Hepatocyte (in vitro differentiated cells): ENCODE measurements at regions not wholly inside any gene's neighbourhood (a gene's known extent, or its start where the extent isn't known, plus 50 kb on each side); places are given as distances from the start of the nearest gene placed in this dataset.

Source experiments
- DNase-seq: peaks from one replicate; pipeline ENCODE4 v3.0.0-alpha.2; 2016; ENCODE audit warnings: low spot score
- H2AFZ ChIP-seq: fragments of 200-600 bp; sonication (generic); 2 replicates; pipeline ENCODE4 v1.6.0; 2016; ENCODE audit warnings: antibody characterized with exemption, mild to moderate bottlenecking
- H3K27ac ChIP-seq: fragments of 200-600 bp; sonication (generic); 2 replicates; pipeline ENCODE4 v1.5.1; 2016; ENCODE audit warnings: mild to moderate bottlenecking
- H3K27me3 ChIP-seq: fragments of 200-600 bp; sonication (generic); 2 replicates; pipeline ENCODE4 v1.6.1; 2016
- H3K36me3 ChIP-seq: fragments of 200-600 bp; sonication (generic); replicated peaks from 2 replicates; pipeline ENCODE4 v1.5.1; 2016; ENCODE audit warnings: low read depth; ENCODE audit not compliant: insufficient read depth
- H3K4me1 ChIP-seq: fragments of 200-600 bp; sonication (generic); 2 replicates; pipeline ENCODE4 v1.5.1; 2016; ENCODE audit warnings: mild to moderate bottlenecking, moderate library complexity; ENCODE audit not compliant: insufficient read depth
- H3K4me2 ChIP-seq: fragments of 200-600 bp; sonication (generic); 2 replicates; pipeline ENCODE4 v1.6.0; 2016
- H3K4me3 ChIP-seq: fragments of 200-600 bp; sonication (generic); 2 replicates; pipeline ENCODE4 v1.5.1; 2016; ENCODE audit warnings: mild to moderate bottlenecking
- H3K79me2 ChIP-seq: fragments of 200-600 bp; sonication (generic); 2 replicates; pipeline ENCODE4 v1.6.0; 2017; ENCODE audit warnings: mild to moderate bottlenecking
- H3K9me2 ChIP-seq: fragments of 200-600 bp; sonication (generic); replicated peaks from 2 replicates; pipeline ENCODE4 v1.6.0; 2017; ENCODE audit warnings: mild to moderate bottlenecking; ENCODE audit not compliant: insufficient read depth
- H3K9me3 ChIP-seq: fragments of 200-600 bp; sonication (generic); 2 replicates; pipeline ENCODE4 v1.5.1; 2016; ENCODE audit warnings: low read depth, mild to moderate bottlenecking
- H4K20me1 ChIP-seq: fragments of 200-600 bp; sonication (generic); 2 replicates; pipeline ENCODE4 v1.6.0; 2016; ENCODE audit warnings: mild to moderate bottlenecking; ENCODE audit not compliant: insufficient read depth, poor library complexity, severe bottlenecking
- CTCF ChIP-seq: fragments of 200-600 bp; sonication (generic); IDR thresholded peaks from 2 replicates; pipeline ENCODE4 v1.5.1; 2016; ENCODE audit warnings: antibody characterized with exemption, mild to moderate bottlenecking; ENCODE audit not compliant: poor library complexity
- EZH2 ChIP-seq: fragments of 200-600 bp; sonication (generic); IDR thresholded peaks from 2 replicates; pipeline ENCODE4 v1.6.1; 2016; ENCODE audit warnings: antibody characterized with exemption, mild to moderate bottlenecking, borderline replicate concordance
- EZH2phosphoT487 ChIP-seq: fragments of 200-600 bp; sonication (generic); IDR thresholded peaks from one replicate; pipeline ENCODE4 v1.6.1; 2018; ENCODE audit warnings: antibody characterized with exemption, mild to moderate bottlenecking, low read depth, moderate library complexity; ENCODE audit not compliant: unreplicated experiment, severe bottlenecking
- WGBS: methylation state at CpG from one replicate; pipeline ENCODE4 v1.1.6; 2016; ENCODE audit warnings: low lambda C conversion rate; ENCODE audit errors: missing lambda C conversion rate; 5-methylcytosine and 5-hydroxymethylcytosine counted together

GRCh38 chr7:42831718-42832522 is 80.0 kb downstream of the C7orf25 start:
- peak overlapping the region; percentile 45 for H3K4me2 ChIP-seq
- no peak overlapping the region for H2AFZ ChIP-seq
- no peaks in the 10 kb centered on the region for H3K9me3 ChIP-seq
- H3K4me1 ChIP-seq: peaks cover 12% of the 10 kb centered on the region
- no peak overlapping the region for H3K4me3 ChIP-seq
- WGBS: 32% methylated on average over 9 of the region's 9 CpGs
- H3K79me2 ChIP-seq: no peaks in the 10 kb centered on the region
- H4K20me1 ChIP-seq: no peaks in the 10 kb centered on the region
- peaks cover 3% of the 10 kb centered on the region for H3K27me3 ChIP-seq
- H3K9me2 ChIP-seq: no peaks in the 10 kb centered on the region
- peak overlapping the region; percentile 46 for H3K27ac ChIP-seq
- DNase-seq: peak; percentile 63
- TF ChIP-seq EZH2 (no peak), CTCF (peak; percentile 76), EZH2phosphoT487 (no peak)
- H3K36me3 ChIP-seq: no peaks in the 10 kb centered on the region

- Histone ChIP-seq H3K4me2 (peak overlapping the region; percentile 45), H3K27me3 (peaks cover 3% of the 10 kb centered on the region), H4K20me1 (no peaks in the 10 kb centered on the region), H3K9me2 (no peaks in the 10 kb centered on the region), H3K4me1 (peaks cover 12% of the 10 kb centered on the region), H2AFZ (no peak overlapping the region), H3K4me3 (no peak overlapping the region), H3K36me3 (no peaks in the 10 kb centered on the region), H3K9me3 (no peaks in the 10 kb centered on the region), H3K79me2 (no peaks in the 10 kb centered on the region), H3K27ac (peak overlapping the region; percentile 46)
- TF ChIP-seq EZH2phosphoT487 (no peak), CTCF (no peak), EZH2 (no peak)
- peak; percentile 22 for DNase-seq
- 34% methylated on average over 6 of the region's 6 CpGs for WGBS
Observed at GRCh38 chr7:42831006-42831717, 80.7 kb downstream of the C7orf25 start.

- H2AFZ ChIP-seq: no peak overlapping the region
- H3K27ac ChIP-seq: no peak overlapping the region
- H4K20me1 ChIP-seq: no peaks in the 10 kb centered on the region
- H3K4me2 ChIP-seq: no peak overlapping the region
- H3K4me1 ChIP-seq: no peaks in the 10 kb centered on the region
- 96% methylated on average over 1 of the region's 1 CpG for WGBS
- no peak overlapping the region for H3K4me3 ChIP-seq
- H3K9me3 ChIP-seq: no peaks in the 10 kb centered on the region
- no peaks in the 10 kb centered on the region for H3K79me2 ChIP-seq
- no peaks in the 10 kb centered on the region for H3K9me2 ChIP-seq
- no peak for TF ChIP-seq EZH2phosphoT487
- no peak for TF ChIP-seq EZH2
- no peak for TF ChIP-seq CTCF
- no peaks in the 10 kb centered on the region for H3K27me3 ChIP-seq
- no peaks in the 10 kb centered on the region for H3K36me3 ChIP-seq
- no peak for DNase-seq
Observed at GRCh38 chr7:42812779-42813178, 99.1 kb downstream of the C7orf25 start.
